GM18519 (cell line): ENCODE measurements at regions not wholly inside any gene's neighbourhood (a gene's known extent, or its start where the extent isn't known, plus 50 kb on each side); places are given as distances from the start of the nearest gene placed in this dataset.
"Not testable (repeated sequence)": the region's sequence is repeated elsewhere in the genome, so short reads cannot be mapped to it uniquely, and the experiment has no call there.

ENCODE experiments used
- ATAC-seq: cut with Tn5 transposase; IDR thresholded peaks from one replicate; pipeline ENCODE4 v1.9.1; 2021; ENCODE audit warnings: mild to moderate bottlenecking, moderate library complexity; ENCODE audit not compliant: unreplicated experiment, low FRiP score

DNA sequence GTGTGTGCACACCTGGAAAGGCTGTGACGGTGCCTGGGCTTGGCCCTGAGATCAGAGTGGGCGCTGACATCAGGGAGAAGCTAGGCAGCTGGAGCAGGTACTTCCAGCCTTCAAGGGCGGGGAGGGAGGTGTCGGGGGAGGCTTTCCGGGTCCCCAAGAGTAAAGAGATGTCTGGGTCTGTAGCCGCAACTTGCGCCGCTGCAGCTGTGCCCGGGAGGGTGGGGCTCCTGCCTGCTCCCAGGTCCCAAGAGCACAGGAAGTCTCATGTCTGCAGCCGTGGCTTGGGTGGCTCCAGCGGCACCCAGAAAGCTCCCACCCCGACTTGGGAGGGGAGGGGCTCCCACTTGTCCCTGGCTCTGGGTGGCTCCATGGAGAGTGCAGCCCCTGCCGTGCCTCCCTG is 103.2 kb upstream of the BNIP2 start:
- no peak for ATAC-seq

DNA sequence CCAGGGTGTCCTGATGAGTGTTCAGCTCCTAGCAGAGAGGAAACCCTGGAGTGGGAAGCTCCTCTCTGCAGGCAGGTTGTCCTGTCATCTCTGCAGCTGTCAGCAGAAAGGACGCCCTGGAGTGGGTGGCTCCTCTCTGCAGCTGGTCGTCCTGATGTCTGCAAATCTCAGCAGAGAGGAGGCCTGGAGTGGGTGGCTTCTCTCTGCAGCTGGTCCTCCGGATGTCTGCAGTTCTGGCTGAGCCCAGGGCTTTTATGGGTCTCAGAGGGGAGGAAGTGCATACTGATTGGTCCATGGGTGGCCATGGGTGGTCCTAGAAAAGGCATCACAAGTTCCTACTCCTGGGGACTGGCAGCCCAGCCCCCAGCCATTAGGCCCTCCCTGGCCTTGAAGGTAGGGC is 102.6 kb upstream of the BNIP2 start:
- no peak for ATAC-seq

DNA sequence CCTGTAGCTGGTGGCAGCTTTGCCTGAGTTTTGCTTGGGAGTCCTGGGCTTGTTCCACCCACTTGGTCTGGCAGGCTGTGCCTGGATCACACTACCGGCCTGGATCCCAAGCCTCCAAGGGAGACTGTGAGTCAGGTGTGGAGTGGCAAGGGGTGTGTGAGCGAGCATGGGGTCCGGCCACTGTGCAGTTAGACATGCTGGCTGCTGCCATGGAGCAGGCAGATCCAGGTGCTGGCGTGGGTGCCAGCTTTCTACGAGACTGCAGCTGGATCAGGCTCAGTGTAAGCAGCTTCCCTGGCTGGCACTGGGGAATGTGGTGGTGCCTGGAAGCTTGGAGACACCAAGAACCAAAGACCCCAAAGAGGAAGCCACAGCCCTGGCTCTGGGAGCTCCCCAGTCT is 102.0 kb upstream of the BNIP2 start:
- no peak for ATAC-seq

DNA sequence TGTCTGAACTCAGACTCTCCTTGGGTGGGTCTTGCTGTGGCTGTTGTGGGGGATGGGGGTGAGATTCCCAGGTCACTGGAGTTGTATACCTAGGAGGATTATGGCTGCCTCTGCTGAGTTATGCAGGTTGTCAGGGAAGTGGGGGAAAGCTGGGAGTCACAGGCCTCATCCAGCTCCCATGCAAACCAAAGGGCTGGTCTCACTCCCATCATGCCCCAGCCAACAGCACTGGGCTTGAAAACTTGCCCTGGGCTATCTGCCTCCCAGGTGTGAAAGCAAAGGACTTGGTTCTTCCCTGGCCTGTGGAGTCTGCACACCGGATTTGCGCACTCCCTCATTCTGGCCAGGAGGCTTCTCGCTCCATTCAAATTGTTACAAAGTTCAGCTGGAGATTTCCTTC is 97.3 kb upstream of the BNIP2 start:
- not testable (repeated sequence) for ATAC-seq

DNA sequence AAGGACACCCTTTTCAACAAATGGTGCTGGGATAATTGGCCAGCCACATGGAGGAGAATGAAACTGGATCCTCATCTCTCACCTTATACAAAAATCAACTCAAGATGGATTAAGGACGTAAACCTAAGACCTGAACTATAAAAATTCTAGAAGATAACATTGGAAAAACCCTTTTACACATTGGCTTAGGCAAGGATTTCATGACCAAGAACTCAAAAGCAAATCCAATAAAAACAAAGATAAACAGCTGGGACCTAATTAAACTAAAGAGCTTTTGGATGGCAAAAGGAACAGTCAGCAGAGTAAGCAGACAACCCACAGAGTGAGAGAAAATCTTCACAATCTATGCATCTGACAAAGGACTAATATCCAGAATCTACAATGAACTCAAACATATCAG is 96.9 kb upstream of the BNIP2 start:
- ATAC-seq, result not testable (repeated sequence)

DNA sequence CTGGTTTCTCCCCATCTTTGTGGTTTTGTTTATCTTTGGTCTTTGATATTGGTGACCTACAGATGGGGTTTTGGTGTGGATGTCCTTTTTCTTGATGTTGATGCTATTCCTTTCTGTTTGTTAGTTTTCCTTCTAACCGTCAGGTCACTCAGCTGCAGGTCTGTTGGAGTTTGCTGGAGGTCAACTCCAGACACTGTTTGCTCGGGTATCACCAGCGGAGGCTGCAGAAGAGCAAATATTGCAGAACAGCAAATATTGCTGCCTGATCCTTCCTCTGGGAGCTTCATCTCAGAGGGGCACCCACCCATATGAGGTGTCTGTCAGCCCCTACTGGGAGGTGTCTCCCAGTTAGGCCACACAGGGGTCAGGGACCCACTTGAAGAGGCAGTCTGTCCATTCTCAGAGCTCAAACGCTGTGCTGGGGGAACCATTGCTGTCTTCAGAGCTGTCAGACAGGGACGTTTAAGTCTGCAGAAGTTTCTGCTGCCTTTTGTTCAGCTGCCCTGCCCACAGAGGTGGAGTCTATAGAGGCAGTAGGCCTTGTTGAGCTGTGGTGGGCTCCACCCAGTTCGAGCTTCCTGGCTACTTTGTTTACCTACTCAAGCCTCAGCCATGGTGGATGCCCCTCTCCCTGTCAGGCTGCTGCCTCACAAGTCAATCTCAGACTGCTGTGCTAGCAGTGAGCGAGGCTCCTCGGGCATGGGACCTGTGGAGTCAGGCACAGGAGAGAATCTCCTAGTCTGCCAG is 94.8 kb upstream of the BNIP2 start:
- ATAC-seq, result not testable (repeated sequence)

DNA sequence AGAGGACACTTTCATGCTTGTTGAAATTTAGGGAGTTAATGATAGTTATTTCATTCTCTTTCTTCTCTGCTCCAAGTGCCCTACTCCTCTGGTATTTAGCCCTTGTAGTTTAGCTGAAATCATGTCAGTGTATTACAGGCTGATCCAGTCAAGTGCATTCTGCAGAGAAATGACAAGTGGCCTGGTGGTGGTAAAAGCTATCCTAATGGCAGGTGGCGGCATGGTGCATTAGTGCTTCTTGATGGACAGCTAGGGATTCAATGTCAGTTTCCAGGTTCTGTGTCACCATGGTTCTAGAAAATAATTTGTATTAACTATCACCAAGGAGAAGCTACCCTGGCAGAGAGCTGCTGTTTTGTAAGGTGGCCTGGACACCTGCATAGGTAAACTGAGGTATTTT is 90.0 kb upstream of the BNIP2 start:
- ATAC-seq, result no peak

DNA sequence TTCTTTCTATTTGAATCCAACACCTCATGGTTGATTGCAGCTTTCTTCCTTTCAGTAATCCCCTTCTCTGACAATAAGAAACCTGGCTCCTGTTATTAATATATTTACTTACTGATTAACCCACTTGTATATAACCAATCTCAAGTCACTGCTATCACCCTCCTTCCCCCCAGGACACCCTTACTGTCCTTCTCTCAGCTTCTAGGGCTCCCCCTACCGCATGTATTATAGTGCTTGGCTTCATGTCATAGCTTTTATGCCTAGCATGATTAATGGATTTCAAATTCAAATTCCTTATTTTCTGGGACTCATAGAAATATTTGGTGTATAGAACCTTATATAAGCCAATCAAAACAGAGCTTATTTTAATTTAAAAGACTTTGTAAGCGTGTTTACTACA is 75.7 kb upstream of the BNIP2 start:
- ATAC-seq, result no peak

DNA sequence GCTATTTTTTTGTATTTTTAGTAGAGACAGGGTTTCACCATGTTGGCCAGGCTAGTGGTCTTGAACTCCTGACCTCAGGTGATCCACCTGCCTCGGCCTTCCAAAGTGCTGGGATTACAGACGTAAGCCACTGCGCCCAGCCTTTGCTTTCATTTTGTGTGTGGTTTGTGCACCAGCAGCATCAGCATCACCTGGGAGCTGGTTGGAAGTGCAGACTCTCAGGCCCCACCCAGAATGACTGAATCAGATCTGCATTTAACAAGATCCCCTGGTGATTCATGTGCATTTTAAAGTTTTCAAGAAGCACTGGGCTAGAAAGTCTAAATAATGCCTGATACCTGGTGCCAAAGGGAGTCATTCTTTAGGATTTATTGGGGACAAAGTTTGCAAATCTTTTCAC is 73.4 kb upstream of the BNIP2 start:
- ATAC-seq, result no peak

DNA sequence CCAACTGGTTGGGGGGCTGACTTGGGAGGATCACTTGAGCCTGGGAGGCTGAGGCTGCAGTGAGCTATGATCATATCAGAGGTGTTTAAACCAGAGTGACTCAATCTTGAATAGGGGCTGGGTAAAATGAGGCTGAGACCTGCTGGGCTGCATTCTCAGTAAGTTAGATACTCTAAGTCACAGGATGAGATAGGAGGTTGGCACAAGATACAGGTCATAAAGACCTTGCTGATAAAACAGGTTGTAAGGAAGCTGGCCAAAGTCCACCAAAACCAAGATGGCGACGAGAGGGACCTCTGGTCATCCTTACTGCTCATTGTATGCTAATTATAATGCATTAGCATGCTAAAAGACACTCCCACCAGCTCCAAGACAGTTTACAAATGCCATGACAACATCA is 71.1 kb upstream of the BNIP2 start:
- ATAC-seq, result not testable (repeated sequence)

DNA sequence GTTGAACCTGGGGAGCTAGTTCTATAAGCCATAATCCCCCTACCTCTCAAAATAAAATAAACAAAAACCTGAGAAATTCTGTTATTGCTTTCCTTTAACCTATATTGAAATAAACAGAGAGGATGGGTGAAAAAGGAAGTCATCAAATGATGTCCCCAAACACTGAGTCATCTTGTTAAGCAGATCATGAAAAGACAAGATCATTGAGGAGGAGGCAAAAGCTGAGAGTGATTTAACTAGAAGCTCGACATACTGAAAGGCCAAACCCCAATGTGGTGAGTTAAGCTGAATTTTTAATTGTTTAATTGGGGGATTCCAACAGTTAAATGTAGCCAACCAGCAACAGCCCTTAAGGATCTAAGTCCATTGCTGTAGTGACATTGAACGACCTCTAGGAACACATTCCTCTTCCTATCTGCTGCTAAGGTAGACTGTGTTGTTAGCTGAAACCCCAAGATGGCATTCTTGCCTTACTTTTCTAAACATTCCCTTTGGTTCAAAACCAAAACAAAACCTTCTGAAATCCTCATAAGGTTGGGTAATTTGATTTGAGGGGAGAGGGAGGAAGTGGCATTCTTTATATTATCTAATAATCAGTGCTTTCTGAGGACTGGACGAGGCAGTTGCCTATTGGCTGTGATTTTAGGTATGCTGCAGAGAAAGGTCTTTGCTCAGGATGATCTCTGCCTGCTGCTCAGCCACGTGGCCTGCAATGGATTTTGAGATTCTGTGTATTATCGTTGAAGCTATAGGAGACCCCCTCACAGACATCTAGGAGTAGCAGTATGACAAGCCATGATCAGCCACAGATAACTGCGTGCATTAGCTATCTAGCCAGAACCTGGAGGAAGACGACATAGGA is 62.7 kb upstream of the BNIP2 start:
- ATAC-seq, result no peak

DNA sequence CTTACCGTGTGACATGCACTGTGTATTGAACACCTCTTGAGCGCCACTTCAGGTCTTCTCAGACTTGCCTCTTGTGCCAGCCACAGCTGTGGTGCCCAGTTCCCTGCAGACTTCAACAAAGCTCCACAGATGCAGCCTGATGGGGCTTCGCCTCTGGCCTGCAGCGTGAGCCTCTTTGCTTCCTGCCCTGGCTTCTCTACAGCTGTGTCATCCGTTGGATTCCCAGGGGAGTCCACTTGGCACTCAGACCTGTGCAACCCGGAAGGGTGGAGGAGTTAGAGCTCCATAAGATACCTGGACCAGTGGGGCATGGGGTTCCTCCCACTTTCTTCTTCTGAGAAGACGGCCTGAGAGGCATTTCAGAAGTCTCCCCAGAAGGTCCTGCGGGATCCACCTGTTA is 57.7 kb upstream of the BNIP2 start:
- no peak for ATAC-seq

DNA sequence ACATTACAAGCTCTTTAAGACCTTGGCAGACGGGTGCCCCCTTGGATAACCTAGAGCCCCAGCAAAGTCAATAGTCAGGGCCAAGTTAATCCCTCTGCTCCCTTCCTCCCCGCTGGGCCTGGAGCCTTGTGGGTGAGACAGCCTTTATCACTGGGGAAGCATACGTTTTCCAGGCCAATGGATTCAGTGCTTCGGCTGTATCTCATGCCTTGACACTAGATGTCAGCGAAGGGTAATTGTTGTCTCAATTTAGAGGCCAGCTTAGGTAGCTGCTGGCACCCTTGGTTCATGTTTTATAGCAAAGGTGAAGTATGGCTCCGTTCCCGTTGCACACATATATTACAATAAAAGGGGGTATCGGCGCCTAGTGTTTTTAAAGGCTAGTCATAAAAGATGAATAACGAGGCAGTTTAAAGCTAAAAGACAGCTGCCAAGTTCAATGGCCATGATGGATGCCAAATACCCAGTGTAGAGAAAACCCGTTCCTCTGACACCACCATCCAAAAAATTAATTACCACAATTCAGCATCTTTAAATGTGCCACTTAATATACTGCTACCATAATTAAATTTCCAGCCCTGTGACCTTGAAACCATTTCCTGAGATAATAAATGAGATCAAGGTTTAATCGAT is 52.3 kb upstream of the BNIP2 start:
- no peak for ATAC-seq

DNA sequence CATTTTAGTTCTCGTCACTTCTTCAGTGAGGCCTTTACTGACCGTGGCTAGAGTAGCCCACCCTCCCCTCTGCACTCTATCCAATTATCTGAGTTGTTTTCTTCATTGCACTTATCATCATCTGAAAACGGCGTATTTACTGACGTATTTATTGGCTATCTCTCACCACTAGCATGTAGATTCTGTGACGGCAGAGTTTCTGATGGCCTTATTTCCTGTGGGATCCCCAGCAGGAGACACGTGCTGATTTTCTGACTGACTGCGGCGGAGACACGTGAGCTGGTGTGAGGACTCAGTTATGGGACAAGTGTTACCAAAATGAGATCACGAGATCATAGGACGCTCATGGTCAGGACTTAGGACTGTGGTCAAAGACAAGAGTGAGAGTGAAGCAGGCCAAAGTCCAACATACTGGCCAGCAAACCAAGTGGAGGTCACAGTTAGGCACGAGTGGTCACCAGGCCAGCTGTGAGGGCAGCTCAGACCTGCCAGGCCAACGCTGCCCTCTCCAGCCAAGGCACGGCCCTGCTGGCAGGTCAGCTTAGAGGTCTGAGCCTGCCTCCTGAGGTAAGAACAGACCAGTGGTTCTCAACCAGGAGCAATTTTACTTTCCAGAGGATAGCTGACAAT is 50.6 kb upstream of the BNIP2 start:
- ATAC-seq, result no peak
